Neural progenitor cell (in vitro differentiated cells): ENCODE measurements at regions not wholly inside any gene's neighbourhood (a gene's known extent, or its start where the extent isn't known, plus 50 kb on each side); places are given as distances from the start of the nearest gene placed in this dataset.
"Not testable (repeated sequence)": the region's sequence is repeated elsewhere in the genome, so short reads cannot be mapped to it uniquely, and the experiment has no call there.

Source experiments
- DNase-seq: peaks from one replicate; pipeline ENCODE4 v3.0.0-alpha.2; 2016; ENCODE audit warnings: low spot score
- H2AFZ ChIP-seq: fragments of 200-600 bp; sonication (generic); replicated peaks from 2 replicates; pipeline ENCODE4 v1.6.1; 2016; ENCODE audit warnings: antibody characterized with exemption
- H3F3A ChIP-seq: fragments of 200-600 bp; sonication (generic); 2 replicates; pipeline ENCODE4 v1.6.1; 2016; ENCODE audit warnings: antibody characterized with exemption, low read depth
- H3K27ac ChIP-seq: fragments of 200-600 bp; sonication (generic); 2 replicates; pipeline ENCODE4 v1.5.1; 2016; ENCODE audit warnings: mild to moderate bottlenecking
- H3K27me3 ChIP-seq: fragments of 200-600 bp; sonication (generic); 2 replicates; pipeline ENCODE4 v1.6.1; 2016; ENCODE audit warnings: mild to moderate bottlenecking, moderate library complexity
- H3K36me3 ChIP-seq: fragments of 200-600 bp; sonication (generic); 2 replicates; pipeline ENCODE4 v1.5.1; 2016
- H3K4me1 ChIP-seq: fragments of 200-600 bp; sonication (generic); 2 replicates; pipeline ENCODE4 v1.6.1; 2016; ENCODE audit warnings: mixed run types
- H3K4me2 ChIP-seq: fragments of 200-600 bp; sonication (generic); 2 replicates; pipeline ENCODE4 v1.6.1; 2016
- H3K4me3 ChIP-seq: fragments of 200-600 bp; sonication (generic); 2 replicates; pipeline ENCODE4 v1.5.1; 2016
- H3K79me2 ChIP-seq: fragments of 200-600 bp; sonication (generic); 2 replicates; pipeline ENCODE4 v1.6.1; 2016; ENCODE audit warnings: low read depth
- H3K9ac ChIP-seq: fragments of 200-600 bp; sonication (generic); 2 replicates; pipeline ENCODE4 v1.6.1; 2016
- H3K9me3 ChIP-seq: fragments of 200-600 bp; sonication (generic); 2 replicates; pipeline ENCODE4 v1.5.1; 2016; ENCODE audit warnings: low read depth
- H4K20me1 ChIP-seq: fragments of 200-600 bp; sonication (generic); 2 replicates; pipeline ENCODE4 v1.6.1; 2016; ENCODE audit warnings: low read depth
- H3K27ac Mint-ChIP-seq: 3 replicates; pipeline ENCODE4 v1.8.0; 2021; ENCODE audit warnings: mixed read lengths
- H3K27me3 Mint-ChIP-seq: 2 replicates; pipeline ENCODE4 v1.8.0; 2022; ENCODE audit warnings: low read depth, mild to moderate bottlenecking, inconsistent platforms, moderate library complexity, mixed read lengths; ENCODE audit not compliant: insufficient read depth
- H3K36me3 Mint-ChIP-seq: 3 replicates; pipeline ENCODE4 v1.8.0; 2021; ENCODE audit warnings: mixed read lengths
- H3K4me1 Mint-ChIP-seq: 3 replicates; pipeline ENCODE4 v1.8.0; 2021; ENCODE audit warnings: mixed read lengths
- H3K4me3 Mint-ChIP-seq: 3 replicates; pipeline ENCODE4 v1.8.0; 2021; ENCODE audit warnings: mild to moderate bottlenecking, moderate library complexity, mixed read lengths
- H3K9me3 Mint-ChIP-seq: 3 replicates; pipeline ENCODE4 v1.8.0; 2020; ENCODE audit warnings: mixed read lengths
- CTCF ChIP-seq: fragments of 200-600 bp; sonication (generic); IDR thresholded peaks from 2 replicates; pipeline ENCODE4 v1.5.1; 2017; ENCODE audit warnings: antibody characterized with exemption, mild to moderate bottlenecking
- EZH2 ChIP-seq: fragments of 200-600 bp; sonication (generic); IDR thresholded peaks from 2 replicates; pipeline ENCODE4 v1.6.1; 2017; ENCODE audit warnings: antibody characterized with exemption, mild to moderate bottlenecking, moderate library complexity
- EZH2phosphoT487 ChIP-seq: fragments of 200-600 bp; sonication (generic); IDR thresholded peaks from 2 replicates; pipeline ENCODE4 v1.6.1; 2017; ENCODE audit warnings: antibody characterized with exemption

- H3F3A ChIP-seq, result no peaks in the 10 kb centered on the region
- H3K27ac Mint-ChIP-seq, result no peak overlapping the region
- no peaks in the 10 kb centered on the region for H3K36me3 ChIP-seq
- H3K9me3 Mint-ChIP-seq, result no peaks in the 10 kb centered on the region
- no peaks in the 10 kb centered on the region for H3K4me1 ChIP-seq
- no peaks in the 10 kb centered on the region for H3K27me3 Mint-ChIP-seq
- H3K27me3 ChIP-seq, result no peaks in the 10 kb centered on the region
- H3K27ac ChIP-seq, result no peak overlapping the region
- H3K36me3 Mint-ChIP-seq, result no peaks in the 10 kb centered on the region
- TF ChIP-seq EZH2 (no peak), CTCF (no peak), EZH2phosphoT487 (no peak)
- DNase-seq, result no peak
- no peak overlapping the region for H3K4me3 ChIP-seq
- no peaks in the 10 kb centered on the region for H3K9me3 ChIP-seq
- no peaks in the 10 kb centered on the region for H3K4me1 Mint-ChIP-seq
- no peak overlapping the region for H3K9ac ChIP-seq
- H3K4me2 ChIP-seq, result no peak overlapping the region
- no peaks in the 10 kb centered on the region for H4K20me1 ChIP-seq
- no peaks in the 10 kb centered on the region for H3K79me2 ChIP-seq
- H3K4me3 Mint-ChIP-seq, result no peak overlapping the region
- no peak overlapping the region for H2AFZ ChIP-seq
These were observed 150.3 kb downstream of the NUF2 start for GRCh38 chr1:163471779-163472650.

GRCh38 chr1:163472651-163473248 is 151.0 kb downstream of the NUF2 start:
- Histone ChIP-seq H3F3A (no peaks in the 10 kb centered on the region), H2AFZ (no peak overlapping the region), H3K4me3 (no peak overlapping the region), H3K9me3 (no peaks in the 10 kb centered on the region), H3K4me1 (no peaks in the 10 kb centered on the region), H3K27me3 (no peaks in the 10 kb centered on the region), H3K4me2 (no peak overlapping the region), H3K79me2 (no peaks in the 10 kb centered on the region), H3K36me3 (no peaks in the 10 kb centered on the region), H4K20me1 (no peaks in the 10 kb centered on the region), H3K9ac (no peak overlapping the region), H3K27ac (no peak overlapping the region)
- Mint-ChIP-seq H3K27me3 (no peaks in the 10 kb centered on the region), H3K4me3 (no peak overlapping the region), H3K27ac (no peak overlapping the region), H3K36me3 (no peaks in the 10 kb centered on the region), H3K4me1 (peaks cover 2% of the 10 kb centered on the region), H3K9me3 (no peaks in the 10 kb centered on the region)
- TF ChIP-seq EZH2 (no peak), CTCF (no peak)
- no peak for DNase-seq

- peaks cover 2% of the 10 kb centered on the region for H3K27me3 Mint-ChIP-seq
- H4K20me1 ChIP-seq, result no peaks in the 10 kb centered on the region
- H2AFZ ChIP-seq, result no peak overlapping the region
- no peaks in the 10 kb centered on the region for H3K36me3 ChIP-seq
- H3K4me3 Mint-ChIP-seq, result no peak overlapping the region
- no peak overlapping the region for H3K4me3 ChIP-seq
- H3K36me3 Mint-ChIP-seq, result no peaks in the 10 kb centered on the region
- no peak overlapping the region for H3K27ac ChIP-seq
- H3K4me1 ChIP-seq, result no peaks in the 10 kb centered on the region
- TF ChIP-seq EZH2 (no peak), CTCF (no peak), EZH2phosphoT487 (no peak)
- no peaks in the 10 kb centered on the region for H3K79me2 ChIP-seq
- no peaks in the 10 kb centered on the region for H3F3A ChIP-seq
- H3K27ac Mint-ChIP-seq, result no peak overlapping the region
- H3K4me2 ChIP-seq, result no peak overlapping the region
- H3K27me3 ChIP-seq, result no peaks in the 10 kb centered on the region
- H3K9ac ChIP-seq, result no peak overlapping the region
- H3K9me3 ChIP-seq, result no peaks in the 10 kb centered on the region
- no peak for DNase-seq
- peaks cover 2% of the 10 kb centered on the region for H3K4me1 Mint-ChIP-seq
- peaks cover 3% of the 10 kb centered on the region for H3K9me3 Mint-ChIP-seq
These were observed 155.6 kb downstream of the NUF2 start for GRCh38 chr1:163477276-163477830.

GRCh38 chr1:163498391-163499330 is 176.9 kb downstream of the NUF2 start:
- not testable (repeated sequence) for DNase-seq, H3K4me1 Mint-ChIP-seq, H3K79me2 ChIP-seq, H3K27me3 ChIP-seq, H3K27ac Mint-ChIP-seq, H3F3A ChIP-seq, H3K36me3 Mint-ChIP-seq, H3K27me3 Mint-ChIP-seq, H2AFZ ChIP-seq, H3K36me3 ChIP-seq, H3K4me1 ChIP-seq, H3K4me2 ChIP-seq, H3K9me3 ChIP-seq, H3K4me3 Mint-ChIP-seq, H3K9ac ChIP-seq, H3K27ac ChIP-seq, H3K4me3 ChIP-seq, H4K20me1 ChIP-seq
- peaks cover 16% of the 10 kb centered on the region for H3K9me3 Mint-ChIP-seq
